ENCODE measurements at regions not wholly inside any gene's neighbourhood (a gene's known extent, or its start where the extent isn't known, plus 50 kb on each side); places are given as distances from the start of the nearest gene placed in this dataset.

- H3K36me3 ChIP-seq (ENCODE audit: insufficient read depth, low read length), result no peaks in the 10 kb centered on the region
- no peaks in the 10 kb centered on the region for H3K27me3 ChIP-seq (ENCODE audit: control insufficient read depth, insufficient read depth, low read length)
- no peak overlapping the region for H3K4me3 ChIP-seq (ENCODE audit: low read length)
- no peaks in the 10 kb centered on the region for H3K9me3 ChIP-seq (replicated peaks; ENCODE audit: low read length)
- no peak overlapping the region for H3K9ac ChIP-seq (ENCODE audit: low read depth, low read length)
- H3K4me1 ChIP-seq (ENCODE audit: control insufficient read depth, insufficient read depth, low read length), result peaks cover 7% of the 10 kb centered on the region
- H3K4me2 ChIP-seq (ENCODE audit: low read length), result no peak overlapping the region
These were observed 302.0 kb downstream of the KLF12 start for GRCh38 chr13:73832128-73832588.

DNA sequence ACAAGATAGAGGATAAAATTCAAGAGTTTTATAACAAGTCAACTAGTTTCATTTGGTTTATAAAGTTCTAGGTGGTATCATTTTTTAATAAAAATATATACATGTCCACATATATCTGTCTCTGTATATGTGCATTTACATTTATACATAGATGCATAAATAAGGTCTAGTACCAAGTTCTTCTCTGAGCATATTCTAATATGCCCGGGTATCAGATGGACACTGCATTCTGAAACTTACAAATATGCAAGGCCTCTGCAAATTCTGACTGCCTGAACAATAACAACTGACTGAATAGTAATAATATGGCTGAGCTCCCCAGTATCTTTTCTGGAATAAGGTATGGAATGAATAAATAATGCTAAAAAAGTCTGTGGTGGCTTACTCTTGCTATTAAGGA is 304.8 kb downstream of the KLF12 start:
- Histone ChIP-seq H3K9me3 (replicated peaks; ENCODE audit: low read length) (no peaks in the 10 kb centered on the region), H3K27me3 (ENCODE audit: control insufficient read depth, insufficient read depth, low read length) (no peaks in the 10 kb centered on the region), H3K4me2 (ENCODE audit: low read length) (no peak overlapping the region), H3K4me1 (ENCODE audit: control insufficient read depth, insufficient read depth, low read length) (peaks cover 7% of the 10 kb centered on the region), H3K4me3 (ENCODE audit: low read length) (no peak overlapping the region), H3K36me3 (ENCODE audit: insufficient read depth, low read length) (peaks cover 5% of the 10 kb centered on the region), H3K9ac (ENCODE audit: low read depth, low read length) (no peak overlapping the region)

- H3K27me3 ChIP-seq (ENCODE audit: control insufficient read depth, insufficient read depth, low read length), result no peaks in the 10 kb centered on the region
- no peak overlapping the region for H3K4me2 ChIP-seq (ENCODE audit: low read length)
- H3K9me3 ChIP-seq (replicated peaks; ENCODE audit: low read length), result no peaks in the 10 kb centered on the region
- no peak overlapping the region for H3K9ac ChIP-seq (ENCODE audit: low read depth, low read length)
- H3K4me1 ChIP-seq (ENCODE audit: control insufficient read depth, insufficient read depth, low read length), result peaks cover 7% of the 10 kb centered on the region
- H3K36me3 ChIP-seq (ENCODE audit: insufficient read depth, low read length), result peaks cover 5% of the 10 kb centered on the region
- no peak overlapping the region for H3K4me3 ChIP-seq (ENCODE audit: low read length)
These were observed 305.4 kb downstream of the KLF12 start for GRCh38 chr13:73828811-73829210.

- Histone ChIP-seq H3K9ac (ENCODE audit: low read depth, low read length) (no peak overlapping the region), H3K36me3 (ENCODE audit: insufficient read depth, low read length) (peaks cover 5% of the 10 kb centered on the region), H3K27me3 (ENCODE audit: control insufficient read depth, insufficient read depth, low read length) (no peaks in the 10 kb centered on the region), H3K4me1 (ENCODE audit: control insufficient read depth, insufficient read depth, low read length) (peaks cover 6% of the 10 kb centered on the region), H3K4me2 (ENCODE audit: low read length) (no peak overlapping the region), H3K9me3 (replicated peaks; ENCODE audit: low read length) (no peaks in the 10 kb centered on the region), H3K4me3 (ENCODE audit: low read length) (no peak overlapping the region)
These were observed 306.8 kb downstream of the KLF12 start for GRCh38 chr13:73827434-73827833.

GRCh38 chr13:73825143-73825542 is 309.1 kb downstream of the KLF12 start:
- Histone ChIP-seq H3K36me3 (ENCODE audit: insufficient read depth, low read length) (peaks cover 5% of the 10 kb centered on the region), H3K4me2 (ENCODE audit: low read length) (no peak overlapping the region), H3K4me1 (ENCODE audit: control insufficient read depth, insufficient read depth, low read length) (no peaks in the 10 kb centered on the region), H3K27me3 (ENCODE audit: control insufficient read depth, insufficient read depth, low read length) (no peaks in the 10 kb centered on the region), H3K4me3 (ENCODE audit: low read length) (no peak overlapping the region), H3K9me3 (replicated peaks; ENCODE audit: low read length) (no peaks in the 10 kb centered on the region), H3K9ac (ENCODE audit: low read depth, low read length) (no peak overlapping the region)

DNA sequence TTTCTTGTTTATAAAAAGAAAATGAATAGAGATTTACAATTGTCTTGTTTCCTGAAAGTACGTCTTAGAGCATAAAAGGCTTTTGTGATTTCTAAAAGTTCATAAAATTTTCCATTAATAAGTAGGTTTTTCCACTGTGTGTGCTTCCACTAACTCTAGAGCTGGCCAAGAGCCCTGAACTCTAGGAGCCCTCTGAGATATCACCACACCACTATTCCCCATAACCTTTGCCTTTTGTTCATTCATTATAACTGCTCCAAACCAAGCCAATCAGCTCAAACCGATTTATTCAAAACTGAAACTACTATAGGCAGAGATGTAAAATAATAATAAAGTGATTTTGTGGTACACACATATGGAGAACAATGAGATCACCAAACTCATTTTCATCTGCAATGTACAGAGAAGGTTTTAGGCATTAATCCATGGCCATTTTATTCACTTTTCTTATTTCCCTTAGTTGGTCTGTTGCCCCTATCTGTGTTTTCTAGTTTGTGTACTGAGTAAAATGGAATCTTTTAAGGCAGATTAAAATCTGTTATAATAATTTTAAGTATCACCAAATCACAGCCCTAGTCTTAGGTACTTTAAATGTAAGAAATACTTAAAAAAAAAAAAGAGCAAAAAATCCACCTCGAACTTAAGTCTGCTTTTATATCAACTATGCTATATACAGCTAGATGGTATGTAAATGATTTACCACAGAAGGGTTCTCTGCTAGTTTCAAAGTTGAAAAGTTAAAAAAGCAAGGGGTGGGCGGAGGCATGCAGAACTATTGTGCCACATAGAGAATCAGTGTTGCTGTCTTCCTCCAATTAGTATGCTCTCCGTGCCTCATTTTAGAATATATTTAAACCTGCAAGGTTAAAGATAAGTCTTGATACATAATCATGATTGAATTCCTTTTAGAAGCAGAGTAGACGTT is 311.3 kb downstream of the KLF12 start:
- H3K4me1 ChIP-seq (ENCODE audit: control insufficient read depth, insufficient read depth, low read length), result no peaks in the 10 kb centered on the region
- H3K27me3 ChIP-seq (ENCODE audit: control insufficient read depth, insufficient read depth, low read length), result no peaks in the 10 kb centered on the region
- no peak overlapping the region for H3K4me3 ChIP-seq (ENCODE audit: low read length)
- H3K36me3 ChIP-seq (ENCODE audit: insufficient read depth, low read length), result peaks cover 5% of the 10 kb centered on the region
- H3K9me3 ChIP-seq (replicated peaks; ENCODE audit: low read length), result no peaks in the 10 kb centered on the region
- H3K9ac ChIP-seq (ENCODE audit: low read depth, low read length), result no peak overlapping the region
- no peak overlapping the region for H3K4me2 ChIP-seq (ENCODE audit: low read length)

- Histone ChIP-seq H3K27me3 (ENCODE audit: control insufficient read depth, insufficient read depth, low read length) (no peaks in the 10 kb centered on the region), H3K36me3 (ENCODE audit: insufficient read depth, low read length) (peaks cover 9% of the 10 kb centered on the region), H3K4me2 (ENCODE audit: low read length) (no peak overlapping the region), H3K4me3 (ENCODE audit: low read length) (no peak overlapping the region), H3K4me1 (ENCODE audit: control insufficient read depth, insufficient read depth, low read length) (no peaks in the 10 kb centered on the region), H3K9ac (ENCODE audit: low read depth, low read length) (no peak overlapping the region), H3K9me3 (replicated peaks; ENCODE audit: low read length) (no peaks in the 10 kb centered on the region)
These were observed 313.5 kb downstream of the KLF12 start for GRCh38 chr13:73820688-73821087.

GRCh38 chr13:73820285-73820684 is 313.9 kb downstream of the KLF12 start:
- no peak overlapping the region for H3K4me3 ChIP-seq (ENCODE audit: low read length)
- no peaks in the 10 kb centered on the region for H3K4me1 ChIP-seq (ENCODE audit: control insufficient read depth, insufficient read depth, low read length)
- no peak overlapping the region for H3K4me2 ChIP-seq (ENCODE audit: low read length)
- no peaks in the 10 kb centered on the region for H3K27me3 ChIP-seq (ENCODE audit: control insufficient read depth, insufficient read depth, low read length)
- H3K9me3 ChIP-seq (replicated peaks; ENCODE audit: low read length), result no peaks in the 10 kb centered on the region
- peaks cover 6% of the 10 kb centered on the region for H3K36me3 ChIP-seq (ENCODE audit: insufficient read depth, low read length)
- no peak overlapping the region for H3K9ac ChIP-seq (ENCODE audit: low read depth, low read length)

GRCh38 chr13:73819711-73820110 is 314.5 kb downstream of the KLF12 start:
- H3K36me3 ChIP-seq (ENCODE audit: insufficient read depth, low read length), result peaks cover 6% of the 10 kb centered on the region
- H3K4me3 ChIP-seq (ENCODE audit: low read length), result no peak overlapping the region
- no peaks in the 10 kb centered on the region for H3K9me3 ChIP-seq (replicated peaks; ENCODE audit: low read length)
- no peak overlapping the region for H3K4me2 ChIP-seq (ENCODE audit: low read length)
- H3K4me1 ChIP-seq (ENCODE audit: control insufficient read depth, insufficient read depth, low read length), result no peaks in the 10 kb centered on the region
- no peak overlapping the region for H3K9ac ChIP-seq (ENCODE audit: low read depth, low read length)
- H3K27me3 ChIP-seq (ENCODE audit: control insufficient read depth, insufficient read depth, low read length), result no peaks in the 10 kb centered on the region

DNA sequence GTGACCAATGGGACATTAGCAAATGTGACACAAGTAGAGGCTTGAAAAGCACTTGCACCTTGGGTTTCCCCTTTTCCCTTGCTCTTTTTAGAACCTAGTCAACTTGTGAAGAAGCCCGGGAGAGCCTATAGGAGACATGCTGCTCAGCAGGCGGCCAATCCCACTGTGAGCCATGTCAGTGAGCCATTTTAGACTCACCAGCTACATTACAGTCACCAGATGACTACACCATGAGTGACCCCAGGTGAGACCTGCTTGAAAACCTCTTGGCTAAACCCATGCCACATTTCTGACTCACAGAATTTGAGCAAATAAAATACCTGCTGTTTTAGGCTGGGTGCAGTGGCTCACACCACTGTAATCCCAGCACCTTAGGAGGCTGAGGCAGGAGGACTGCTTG is 317.5 kb downstream of the KLF12 start:
- Histone ChIP-seq H3K27me3 (ENCODE audit: control insufficient read depth, insufficient read depth, low read length) (no peaks in the 10 kb centered on the region), H3K36me3 (ENCODE audit: insufficient read depth, low read length) (peaks cover 15% of the 10 kb centered on the region), H3K9me3 (replicated peaks; ENCODE audit: low read length) (no peaks in the 10 kb centered on the region), H3K4me1 (ENCODE audit: control insufficient read depth, insufficient read depth, low read length) (no peaks in the 10 kb centered on the region), H3K4me2 (ENCODE audit: low read length) (no peak overlapping the region), H3K4me3 (ENCODE audit: low read length) (no peak overlapping the region), H3K9ac (ENCODE audit: low read depth, low read length) (no peak overlapping the region)

DNA sequence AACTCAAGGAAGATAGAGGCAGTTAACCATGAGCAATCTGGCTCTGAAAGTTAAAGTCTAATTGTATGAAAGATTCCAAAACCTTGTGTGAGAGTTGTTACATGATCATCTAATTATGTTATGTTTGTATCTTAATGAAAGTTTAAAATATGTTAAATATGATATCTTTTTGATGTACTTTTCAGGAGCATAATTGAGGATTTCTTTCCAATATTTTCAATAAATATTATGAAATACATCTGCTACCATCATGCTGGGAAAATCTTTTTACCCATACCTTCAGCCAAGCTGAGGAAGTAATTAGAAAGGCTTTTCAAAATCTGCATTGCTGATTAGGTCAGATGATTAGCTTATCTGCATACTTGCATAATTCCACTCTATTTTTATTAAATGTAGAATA is 318.4 kb downstream of the KLF12 start:
- Histone ChIP-seq H3K4me3 (ENCODE audit: low read length) (no peak overlapping the region), H3K4me2 (ENCODE audit: low read length) (no peak overlapping the region), H3K27me3 (ENCODE audit: control insufficient read depth, insufficient read depth, low read length) (no peaks in the 10 kb centered on the region), H3K9ac (ENCODE audit: low read depth, low read length) (no peak overlapping the region), H3K4me1 (ENCODE audit: control insufficient read depth, insufficient read depth, low read length) (no peaks in the 10 kb centered on the region), H3K36me3 (ENCODE audit: insufficient read depth, low read length) (peaks cover 15% of the 10 kb centered on the region), H3K9me3 (replicated peaks; ENCODE audit: low read length) (no peaks in the 10 kb centered on the region)

DNA sequence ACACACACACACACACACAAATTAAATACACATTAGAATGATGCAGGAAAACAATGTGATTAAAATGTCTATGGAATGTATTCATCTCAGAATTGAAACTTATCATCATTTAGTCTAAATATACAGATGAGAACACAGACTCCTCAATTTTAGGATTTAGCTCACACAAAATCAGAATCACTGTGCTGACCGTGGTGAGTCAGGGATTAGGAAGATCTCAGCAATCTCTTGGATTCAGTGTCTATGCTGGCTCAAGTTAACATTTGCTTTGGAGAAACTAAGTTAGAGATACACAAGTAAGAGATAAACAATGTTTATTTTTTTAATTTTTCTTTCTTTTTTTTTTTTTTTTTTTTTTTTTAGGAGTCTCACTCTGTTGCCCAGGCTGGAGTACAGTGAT is 323.6 kb downstream of the KLF12 start:
- no peak overlapping the region for H3K4me2 ChIP-seq (ENCODE audit: low read length)
- H3K27me3 ChIP-seq (ENCODE audit: control insufficient read depth, insufficient read depth, low read length), result no peaks in the 10 kb centered on the region
- no peak overlapping the region for H3K9ac ChIP-seq (ENCODE audit: low read depth, low read length)
- H3K4me1 ChIP-seq (ENCODE audit: control insufficient read depth, insufficient read depth, low read length), result peaks cover 4% of the 10 kb centered on the region
- H3K9me3 ChIP-seq (replicated peaks; ENCODE audit: low read length), result no peaks in the 10 kb centered on the region
- no peak overlapping the region for H3K4me3 ChIP-seq (ENCODE audit: low read length)
- H3K36me3 ChIP-seq (ENCODE audit: insufficient read depth, low read length), result peaks cover 18% of the 10 kb centered on the region

All from skeletal muscle satellite cell (primary cell).